ENCODE measurements at regions not wholly inside any gene's neighbourhood (a gene's known extent, or its start where the extent isn't known, plus 50 kb on each side); places are given as distances from the start of the nearest gene placed in this dataset.

- TF ChIP-seq ZNF462 (CRISPR knock-in tag; IDR thresholded peaks at IDR 0.05): no peak
- no peak for TF ChIP-seq ZNF331 (CRISPR knock-in tag; IDR thresholded peaks at IDR 0.05; ENCODE audit: low read depth)
- no peak for TF ChIP-seq CREB1 (CRISPR knock-in tag; IDR thresholded peaks at IDR 0.05; ENCODE audit: low read depth)
- TF ChIP-seq STAT1 (IDR thresholded peaks at IDR 0.05; ENCODE audit: unreplicated experiment): no peak
- TF ChIP-seq JUNB (IDR thresholded peaks at IDR 0.05; ENCODE audit: unreplicated experiment): no peak
- no peak for TF ChIP-seq POLR2AphosphoS5 (IDR thresholded peaks at IDR 0.05; ENCODE audit: low read depth)
- no peak for TF ChIP-seq NANOG (IDR thresholded peaks at IDR 0.05; ENCODE audit: borderline replicate concordance)
These were observed 471.5 kb upstream of the CNTNAP2 start (continued) for GRCh38 chr7:145645135-145645515.

GRCh38 chr7:145644426-145645134, 472.0 kb upstream of the CNTNAP2 start:
- no peak for ATAC-seq
- Mint-ChIP-seq H3K27me3 (ENCODE audit: insufficient read depth, low read depth, poor library complexity) (no peaks in the 10 kb centered on the region), H3K9me3 (peaks cover 85% of the 10 kb centered on the region), H3K36me3 (ENCODE audit: low read depth) (peaks cover 20% of the 10 kb centered on the region; the same call in 2 of the 3 replicates), H3K4me3 (no peak overlapping the region), H3K4me1 (no peaks in the 10 kb centered on the region), H3K27ac (no peak overlapping the region)
- no peak for DNase-seq (ENCODE audit: low spot score)
- Histone ChIP-seq H3K27me3 (ENCODE audit: insufficient read depth) (no peaks in the 10 kb centered on the region), H3K4me1 (ENCODE audit: insufficient read depth) (no peaks in the 10 kb centered on the region), H3K4me3 (no peak overlapping the region), H2AFZ (no peak overlapping the region), H4K20me1 (replicated peaks; ENCODE audit: insufficient read depth) (no peaks in the 10 kb centered on the region), H3K27ac (ENCODE audit: low read depth) (no peak overlapping the region), H3F3A (replicated peaks; ENCODE audit: low read depth) (no peaks in the 10 kb centered on the region), H3K4me2 (no peak overlapping the region), H3K36me3 (ENCODE audit: insufficient read depth) (no peaks in the 10 kb centered on the region; the same call in 1 of the 2 replicates), H3K79me2 (replicated peaks; ENCODE audit: insufficient read depth) (no peaks in the 10 kb centered on the region), H3K9me2 (ENCODE audit: insufficient read depth) (no peaks in the 10 kb centered on the region)
- TF ChIP-seq ZNF462 (CRISPR knock-in tag; IDR thresholded peaks at IDR 0.05): no peak

All from GM23338 (cell line).